ENCODE measurements at regions not wholly inside any gene's neighbourhood (a gene's known extent, or its start where the extent isn't known, plus 50 kb on each side); places are given as distances from the start of the nearest gene placed in this dataset.

DNA sequence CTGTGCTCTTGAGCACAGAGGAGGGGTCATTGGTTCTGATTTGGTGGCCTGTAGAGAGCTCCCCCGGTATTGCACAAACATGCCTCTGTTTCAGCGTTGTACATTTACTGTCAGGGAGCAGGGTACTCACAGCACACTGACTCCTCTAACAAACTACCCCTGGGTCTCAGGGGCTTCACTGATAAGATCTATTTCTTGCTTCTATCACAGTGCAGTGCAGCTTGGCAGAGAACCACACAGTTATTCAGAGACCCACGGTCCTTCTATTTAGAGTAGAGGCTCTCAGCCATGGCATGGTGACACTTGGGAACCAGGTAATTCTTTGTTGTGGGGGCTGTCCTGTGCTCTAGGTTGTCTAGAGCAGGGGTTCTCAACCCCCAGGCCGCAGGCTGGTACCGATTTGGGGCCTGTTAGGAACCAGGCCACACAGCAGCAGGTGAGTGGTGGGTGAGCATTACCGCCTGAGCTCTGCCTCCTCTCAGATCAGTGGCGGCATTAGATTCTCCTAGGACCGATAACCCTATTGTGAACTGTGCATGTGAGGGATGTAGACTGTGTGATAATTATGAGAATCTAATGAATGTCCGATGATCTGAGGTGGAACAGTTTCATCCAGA, 133.4 kb upstream of the MYCN start:
- no peak for DNase-seq

DNA sequence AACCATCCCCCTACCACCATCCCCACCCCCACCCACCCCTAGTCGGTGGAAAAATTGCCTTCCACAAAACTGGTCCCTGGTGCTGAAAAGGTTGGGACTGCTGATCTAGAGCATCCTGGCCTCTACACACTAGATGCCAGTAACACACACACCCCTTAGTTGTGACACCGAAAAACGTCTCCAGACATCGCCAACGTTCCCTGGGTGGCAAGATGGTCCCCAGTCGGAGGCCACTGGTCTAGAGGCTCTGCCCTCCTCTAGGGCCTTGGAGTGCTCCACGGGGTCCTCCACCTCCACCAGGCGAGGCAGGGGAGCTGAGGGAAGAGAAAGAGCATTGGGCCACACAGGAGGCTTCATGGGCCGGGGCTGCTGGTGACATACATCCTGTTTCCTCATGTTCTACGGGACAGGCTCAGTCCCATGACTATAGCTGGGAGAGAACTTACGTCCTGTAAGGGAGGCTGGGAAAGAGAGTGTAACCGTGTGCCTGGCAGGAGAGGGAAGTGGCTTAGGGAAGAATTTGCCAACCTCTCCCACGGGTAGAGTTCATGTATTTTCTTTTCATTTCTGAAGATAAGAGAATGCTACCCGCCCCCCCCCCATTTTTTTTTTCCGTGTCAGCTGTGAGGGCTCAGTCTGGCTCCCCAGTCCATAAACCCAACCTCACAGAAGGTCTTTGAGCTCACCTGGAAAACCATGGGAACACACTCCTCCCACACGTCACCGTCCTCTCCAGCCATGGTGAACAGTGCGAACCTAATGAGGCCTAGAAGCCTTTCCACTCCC, 132.7 kb upstream of the MYCN start:
- no peak for DNase-seq

DNA sequence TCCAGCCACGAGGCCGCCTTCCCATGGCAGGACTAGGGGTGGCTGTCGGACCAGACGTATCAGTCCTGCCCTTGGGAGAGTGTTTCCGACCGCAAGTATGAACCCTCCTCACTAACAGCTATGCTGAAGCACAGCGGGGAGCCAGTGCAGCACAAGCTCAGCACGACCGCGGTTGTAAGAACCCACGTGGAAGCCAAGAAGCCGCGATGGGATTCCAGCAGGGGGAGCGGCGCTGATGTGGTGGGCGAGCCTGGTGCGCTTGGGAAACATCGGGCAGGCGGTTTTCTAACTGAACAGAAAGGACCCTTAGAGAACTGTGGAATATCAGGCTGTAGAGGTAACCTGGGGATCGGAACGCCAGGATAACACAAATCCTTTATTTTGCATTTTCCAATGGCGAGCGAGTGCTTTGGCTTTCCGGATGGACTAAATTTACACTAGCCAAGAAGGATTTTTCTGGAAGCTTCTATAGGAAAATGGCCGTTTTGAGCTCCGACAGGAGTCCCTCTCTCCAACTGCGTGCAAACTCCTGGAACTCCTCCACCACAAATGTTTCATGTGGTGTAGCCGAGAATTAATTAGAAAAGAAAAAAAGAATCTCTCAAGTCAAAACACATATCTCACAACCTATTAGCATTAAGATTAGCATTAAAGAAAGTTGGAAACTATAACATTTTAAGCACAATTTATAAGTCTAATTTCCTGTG, 132.0 kb upstream of the MYCN start:
- DNase-seq = no peak

DNA sequence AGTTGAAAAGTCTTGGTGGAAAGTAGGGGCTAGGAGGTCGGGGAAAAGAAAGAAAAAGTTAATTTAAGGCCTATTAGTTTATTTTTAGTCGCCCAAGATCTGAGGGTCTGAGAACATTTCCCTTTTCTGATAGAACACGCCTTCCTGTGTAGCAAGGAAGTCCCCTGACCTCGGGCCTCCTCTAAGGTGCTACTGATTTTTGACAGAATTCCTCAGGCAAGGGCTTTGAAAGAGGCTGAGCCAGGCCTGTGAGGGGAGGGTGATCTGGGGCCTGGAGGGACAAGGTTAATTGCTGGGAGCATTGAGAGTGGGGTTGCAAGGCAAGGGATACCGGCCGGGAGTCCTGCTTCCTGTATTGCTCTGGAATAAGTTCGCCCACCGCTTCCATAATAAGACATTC, 131.4 kb upstream of the MYCN start:
- no peak for DNase-seq

DNA sequence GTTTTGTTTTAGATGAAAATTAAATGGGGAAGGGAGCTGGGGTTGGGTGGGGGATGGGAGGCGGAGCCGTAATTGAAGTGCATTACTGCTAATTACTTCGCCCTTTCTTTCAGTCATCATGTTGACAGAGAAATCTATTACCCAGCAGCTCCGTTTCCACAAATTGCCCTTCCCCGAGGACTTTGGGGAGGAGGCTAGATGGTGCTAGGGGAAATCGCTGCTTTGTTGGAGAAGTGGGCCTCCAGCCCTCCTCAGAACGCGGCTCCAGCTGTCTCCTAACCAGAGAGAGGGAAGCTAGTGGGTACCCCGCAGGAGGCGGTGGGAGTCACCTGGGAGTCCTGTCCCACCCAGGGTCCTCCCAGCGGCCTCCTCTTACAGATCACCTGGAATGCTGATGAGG, 130.9 kb upstream of the MYCN start:
- no peak for DNase-seq

DNA sequence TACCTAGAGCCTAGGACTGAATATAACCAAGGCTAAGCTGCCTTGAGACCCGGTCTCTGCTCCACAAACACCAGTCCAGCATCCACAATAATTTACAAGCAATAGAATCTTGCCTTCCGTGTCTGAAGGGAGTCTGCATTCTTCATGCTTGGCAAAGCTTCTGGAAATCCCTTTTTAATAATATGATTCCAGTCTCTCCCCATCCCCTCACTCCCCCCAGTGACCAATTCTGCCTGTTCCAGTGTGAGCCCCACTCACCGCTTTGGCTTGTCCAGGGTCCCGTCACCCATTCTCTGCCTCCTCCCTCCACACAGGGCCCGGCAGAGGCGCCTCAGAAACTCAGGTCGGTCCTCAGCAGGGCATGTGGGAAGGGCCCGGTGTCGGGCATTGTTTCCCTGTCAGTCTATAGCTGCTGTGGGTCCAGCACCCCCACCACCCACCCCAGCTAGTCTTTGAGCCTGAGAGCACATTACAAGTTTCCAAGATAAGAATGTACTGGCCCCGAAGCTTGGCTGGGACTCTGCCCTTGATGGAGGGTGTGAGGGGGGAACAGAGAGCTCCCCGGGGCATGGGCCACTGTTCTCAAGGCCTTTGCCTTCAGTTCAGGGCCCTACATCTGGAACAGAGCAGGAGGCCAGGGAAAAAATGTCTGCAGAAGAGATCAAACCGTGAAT, 129.7 kb upstream of the MYCN start:
- no peak for DNase-seq

DNA sequence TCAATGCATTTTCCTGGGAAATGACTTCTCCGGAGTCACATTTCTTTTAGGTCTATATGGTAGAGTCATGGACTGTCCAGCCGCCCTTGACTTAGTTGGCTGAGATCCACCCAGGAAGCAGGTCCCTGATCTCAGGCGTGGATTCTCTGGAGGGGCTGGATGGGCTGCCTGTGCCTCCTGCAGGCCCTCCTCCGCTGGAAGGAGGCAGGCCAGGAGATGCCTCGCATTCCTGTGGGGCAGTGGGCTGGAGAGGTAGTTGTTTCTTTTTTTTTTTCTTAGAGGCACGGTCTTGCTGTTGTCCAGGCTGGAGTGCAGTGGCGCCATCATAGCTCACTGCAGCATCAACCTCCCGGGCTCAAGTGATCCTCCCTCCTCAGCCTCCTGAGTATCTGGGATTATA, 129.0 kb upstream of the MYCN start:
- no peak for DNase-seq

DNA sequence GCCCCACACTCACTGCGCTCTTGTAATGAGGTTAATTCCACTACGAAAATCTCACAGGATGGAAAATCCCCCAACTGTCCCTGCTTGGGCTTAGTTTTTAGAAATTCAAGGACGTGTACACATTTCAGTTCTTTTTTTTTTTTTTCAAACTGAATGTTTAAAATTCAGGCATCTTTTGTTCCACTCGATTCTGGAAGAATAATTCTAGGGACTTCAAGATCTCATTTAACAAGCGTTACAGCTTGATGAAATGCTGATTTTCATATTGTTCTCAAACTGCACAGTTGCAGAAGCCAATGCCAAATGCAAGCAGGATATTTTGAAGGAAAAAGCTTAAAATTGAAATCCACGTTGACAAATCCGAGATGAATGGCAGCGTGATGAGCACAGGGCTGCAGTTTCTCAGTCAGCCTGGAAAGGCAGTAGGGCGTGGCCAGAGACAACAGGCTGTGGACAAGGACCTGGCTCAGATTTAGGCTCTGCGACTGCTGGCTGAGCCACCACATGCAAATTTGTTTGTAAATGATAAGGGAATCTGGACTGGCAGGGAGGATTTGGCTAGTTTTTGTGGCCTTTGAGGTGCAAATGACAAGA, 128.1 kb upstream of the MYCN start:
- no peak for DNase-seq

DNA sequence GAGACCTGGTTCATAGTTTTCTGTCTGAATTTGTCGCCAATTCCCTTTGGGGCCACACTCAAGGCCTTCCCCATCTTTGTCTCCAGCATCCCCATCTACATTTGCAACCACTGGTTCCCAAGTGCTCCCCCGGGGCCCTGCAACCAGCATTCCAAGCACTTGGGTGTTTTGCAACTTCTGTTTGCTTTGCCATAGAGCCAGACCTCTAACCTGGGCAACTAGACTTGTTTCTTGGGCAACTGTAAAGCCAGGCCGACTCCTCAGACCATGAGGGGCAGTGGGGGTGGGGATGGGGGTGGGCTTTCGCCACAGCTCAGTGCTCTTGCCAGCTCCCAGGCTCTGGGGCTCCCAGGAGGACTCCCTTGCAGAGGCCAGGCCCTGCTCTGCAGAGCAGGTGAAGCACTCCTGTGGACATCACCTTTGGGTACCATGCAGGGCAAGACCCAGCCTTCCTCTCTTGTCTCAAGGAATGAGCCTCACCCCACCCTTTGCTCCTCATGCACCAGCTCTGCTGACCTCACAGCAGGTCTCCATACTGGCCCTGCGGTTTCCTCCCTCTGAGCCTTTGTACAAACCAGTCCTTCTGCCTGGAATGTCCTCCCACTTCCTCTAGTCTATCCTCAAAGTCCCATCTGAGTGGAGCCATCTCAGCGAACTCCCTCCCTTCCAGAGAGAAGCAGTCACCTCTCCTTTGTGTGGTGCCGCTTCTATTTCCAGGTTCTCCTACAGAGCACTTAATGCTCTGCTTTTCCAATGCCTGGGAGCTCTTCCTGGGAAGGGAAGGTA, 126.7 kb upstream of the MYCN start:
- no peak for DNase-seq

DNA sequence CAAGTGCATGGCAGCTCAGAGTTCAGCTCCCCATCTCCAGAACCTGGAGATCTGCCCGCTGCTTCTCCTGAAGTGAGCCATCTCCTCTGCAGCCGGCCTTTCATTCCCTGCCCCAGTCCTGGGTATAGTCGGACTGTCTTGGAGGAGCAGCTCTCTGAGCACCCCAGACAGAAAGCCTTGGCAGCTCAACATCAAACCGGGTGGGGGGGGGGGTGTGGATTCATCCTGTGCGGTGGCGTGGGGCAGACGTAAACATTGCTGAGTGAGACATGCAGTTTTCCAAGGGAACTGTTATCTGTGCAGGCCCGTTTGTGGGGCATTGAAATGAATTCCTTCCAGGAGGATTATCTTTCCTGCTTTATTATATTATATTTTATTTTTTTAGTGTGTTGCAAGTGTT, 125.9 kb upstream of the MYCN start:
- DNase-seq = no peak

DNA sequence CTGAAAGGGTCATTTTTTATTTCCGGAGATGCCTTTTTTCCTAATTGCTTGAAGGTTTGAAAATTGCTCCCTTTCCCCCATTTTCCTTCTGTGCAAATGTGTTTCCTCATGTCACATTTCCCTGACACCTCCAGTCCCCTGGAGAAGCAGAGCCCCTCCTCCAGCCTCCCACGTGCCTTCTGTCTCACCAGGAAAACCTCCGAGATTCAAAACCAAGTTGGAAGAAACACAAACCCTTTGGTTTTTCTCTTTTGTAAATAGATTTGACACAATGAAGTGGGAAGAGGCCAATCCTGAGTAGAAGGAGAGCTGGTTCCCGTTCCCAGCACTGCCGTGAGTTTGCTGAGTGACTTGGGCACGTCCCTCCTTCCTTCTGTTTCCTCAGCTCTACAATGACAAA, 125.4 kb upstream of the MYCN start:
- no peak for DNase-seq

DNA sequence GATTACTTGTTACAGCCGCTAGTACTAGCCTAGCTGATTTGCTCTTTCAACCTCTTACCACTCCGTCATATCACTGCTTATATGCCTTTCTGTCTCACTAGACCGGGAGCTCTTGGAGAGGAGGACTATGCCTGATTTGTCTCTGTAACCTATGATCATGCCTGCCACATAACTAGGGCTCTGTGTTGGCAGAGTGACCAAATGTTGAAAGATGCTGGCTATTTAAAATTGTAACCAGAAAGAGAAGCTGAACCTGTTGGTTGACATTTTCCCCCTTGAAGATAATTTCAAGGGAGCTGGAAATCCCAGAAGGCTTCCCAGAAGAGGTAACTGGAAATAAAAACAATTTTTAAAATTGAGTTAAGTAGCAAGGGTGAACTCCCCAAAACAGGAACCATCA, 124.1 kb upstream of the MYCN start:
- no peak for DNase-seq

DNA sequence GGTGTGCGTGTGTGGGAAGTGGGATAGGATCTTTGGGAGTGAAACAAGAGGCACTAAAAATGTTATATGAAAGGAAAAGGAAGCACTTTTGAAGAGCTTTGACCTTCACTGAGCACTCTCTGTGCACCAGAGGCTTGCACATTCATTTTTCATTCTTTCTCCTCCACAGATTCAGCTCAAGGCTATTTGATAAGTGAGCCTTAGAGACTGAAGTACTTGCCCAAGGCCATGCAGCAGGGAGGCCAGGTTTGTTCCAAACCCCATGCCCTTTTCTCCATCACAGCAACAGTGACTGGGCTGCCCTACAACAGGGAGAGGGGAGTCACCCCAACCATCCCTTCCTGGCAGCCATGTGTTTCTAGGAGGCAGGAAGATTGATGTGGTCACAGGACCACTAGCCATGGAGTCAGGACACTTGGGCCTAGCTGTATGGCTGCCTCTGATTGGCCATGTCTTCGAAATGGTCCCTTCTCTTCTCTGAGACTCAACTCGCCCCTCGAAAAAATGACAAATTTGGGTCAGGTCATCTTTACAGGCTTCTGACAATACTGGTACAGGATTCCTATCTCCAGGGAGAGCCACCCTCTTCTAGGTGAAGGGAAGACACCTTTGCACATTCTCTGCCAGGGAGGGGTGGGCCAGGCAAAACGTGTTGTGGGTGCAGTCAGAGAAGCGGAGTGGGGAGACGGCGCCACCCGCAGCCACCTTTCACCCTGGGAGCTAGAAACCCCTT, 123.5 kb upstream of the MYCN start:
- no peak for DNase-seq

DNA sequence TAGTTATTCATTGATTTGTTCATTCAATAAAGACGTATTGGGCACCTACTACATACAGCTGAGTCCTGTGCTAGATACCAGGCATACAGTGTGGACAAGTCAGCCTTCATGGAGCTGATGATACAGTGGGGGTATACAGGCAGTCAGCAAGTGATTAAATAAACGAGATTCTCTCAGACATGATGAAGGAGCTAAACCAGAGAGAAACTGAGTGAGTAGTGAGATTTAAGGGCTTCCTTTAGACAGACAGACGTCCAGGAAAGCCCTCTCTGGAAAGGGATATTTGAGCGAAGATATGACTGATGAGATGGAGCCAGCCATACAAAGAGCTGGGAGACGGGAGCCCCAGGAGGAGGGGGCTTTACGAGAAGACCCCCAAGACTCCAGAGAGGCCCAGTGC, 122.6 kb upstream of the MYCN start:
- no peak for DNase-seq

DNA sequence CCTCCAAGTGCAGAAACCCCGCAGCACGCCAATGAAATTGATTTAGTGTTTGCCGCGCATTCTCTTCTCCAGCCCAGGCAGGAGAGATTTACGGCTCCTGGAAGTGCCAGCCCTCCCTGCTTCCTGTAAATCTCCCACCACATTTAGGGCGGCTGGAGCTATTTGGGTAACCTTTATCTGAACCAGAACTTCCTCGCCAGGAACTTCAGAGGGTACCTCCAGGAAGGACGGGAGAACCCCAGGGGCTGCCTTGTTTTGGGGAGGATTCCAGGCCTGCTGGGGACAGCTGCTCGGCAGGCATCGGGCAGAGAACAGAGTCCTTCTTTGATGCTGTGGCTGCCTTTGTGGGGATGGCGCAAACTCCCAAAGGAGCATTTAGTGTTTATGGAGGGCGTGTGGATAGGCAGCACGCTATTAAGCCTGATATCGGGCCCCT, 122.0 kb upstream of the MYCN start:
- DNase-seq = no peak

DNA sequence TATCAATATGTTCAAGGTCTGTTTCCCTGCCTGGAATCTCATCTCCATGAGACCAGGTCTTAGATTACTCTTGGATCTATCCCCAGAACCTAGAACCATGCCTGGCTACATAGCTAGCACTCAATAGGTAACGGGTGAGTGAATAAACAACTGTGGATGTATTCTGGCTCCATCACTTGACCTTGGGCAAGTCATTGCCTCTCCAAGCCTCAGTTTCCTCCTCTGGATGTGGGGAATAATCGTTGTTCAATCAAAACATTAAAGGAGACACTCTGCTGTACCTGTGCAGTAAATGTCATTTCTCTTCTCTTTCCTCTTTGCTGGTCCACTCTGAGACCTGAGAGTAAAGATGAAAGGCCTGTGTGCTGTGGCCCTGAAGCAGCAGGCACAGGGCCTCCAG, 121.5 kb upstream of the MYCN start:
- no peak for DNase-seq

DNA sequence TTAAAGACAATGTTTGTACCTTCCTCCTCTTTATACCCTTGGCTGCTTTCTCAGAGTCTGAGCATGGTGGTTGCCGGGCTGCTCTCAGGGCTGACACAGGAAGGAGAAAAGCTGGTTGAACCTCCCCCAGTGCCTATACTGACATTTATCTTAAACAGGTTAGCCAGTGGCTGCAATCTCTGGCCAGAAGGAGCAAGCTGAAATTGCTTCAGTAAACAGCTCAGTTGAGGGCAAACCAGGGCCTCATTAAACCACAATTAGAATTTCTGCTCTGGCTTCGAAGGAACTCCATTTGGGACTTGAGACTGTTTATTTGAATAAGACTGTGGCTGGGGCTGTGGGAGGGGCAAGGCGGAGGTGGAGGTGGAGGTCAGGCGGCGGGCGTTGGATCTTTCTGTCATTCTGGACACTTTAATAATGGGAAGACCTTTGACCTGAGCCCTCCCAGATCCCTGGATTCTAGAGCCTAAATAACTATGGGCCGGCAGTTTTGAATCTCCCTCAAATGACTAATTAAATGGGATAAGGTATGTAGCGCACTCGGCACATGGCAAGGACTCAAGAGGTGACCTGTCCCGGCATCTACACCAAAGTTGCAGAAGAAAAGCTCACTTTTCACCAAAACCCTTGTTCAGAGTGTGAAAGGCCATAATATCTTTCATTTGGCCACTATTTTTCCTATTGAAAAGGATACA, 120.6 kb upstream of the MYCN start:
- no peak for DNase-seq

DNA sequence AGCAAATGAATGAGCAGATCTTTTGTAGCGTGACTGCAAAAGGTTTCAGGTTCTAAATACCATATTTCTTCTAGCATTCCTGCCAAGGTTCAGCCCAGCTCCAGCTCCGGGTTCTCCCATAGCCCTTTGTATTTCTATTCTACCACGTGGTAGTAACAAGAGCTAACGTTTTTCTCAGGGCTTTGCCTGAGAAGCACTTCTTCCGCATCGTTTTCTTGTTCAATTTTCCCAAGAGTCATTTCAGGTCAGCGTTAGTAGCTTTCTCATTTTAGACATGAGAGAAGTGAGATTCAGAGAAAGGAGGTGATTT, 120.1 kb upstream of the MYCN start:
- no peak for DNase-seq

DNA sequence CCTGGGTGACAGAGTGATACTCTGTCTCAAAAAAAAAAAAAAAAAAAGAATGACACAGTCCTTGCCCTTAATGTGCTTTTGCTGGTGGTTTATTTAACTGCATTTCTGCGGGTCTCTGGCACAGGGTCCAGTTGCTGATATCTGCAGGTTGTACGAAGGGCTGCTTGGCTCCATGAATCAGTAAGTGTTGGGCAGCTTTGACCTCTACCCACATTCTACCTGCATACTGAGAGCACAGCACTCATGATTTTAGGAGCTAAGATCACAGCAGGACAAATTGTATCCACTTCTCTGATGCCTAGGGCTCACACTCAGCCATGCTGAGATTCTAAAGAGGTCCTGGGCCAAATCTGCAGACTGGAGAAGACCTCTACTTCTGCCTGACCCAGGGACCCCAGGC, 119.4 kb upstream of the MYCN start:
- DNase-seq = no peak

Measured in right lung (tissue), 2 donors.